CD1c-positive myeloid dendritic cell (primary cell): ENCODE measurements at regions not wholly inside any gene's neighbourhood (a gene's known extent, or its start where the extent isn't known, plus 50 kb on each side); places are given as distances from the start of the nearest gene placed in this dataset.
"Not testable (repeated sequence)": the region's sequence is repeated elsewhere in the genome, so short reads cannot be mapped to it uniquely, and the experiment has no call there.

Experiments used
- DNase-seq: peaks from one replicate; pipeline ENCODE4 v3.0.0-alpha.2; 2016; ENCODE audit errors: extremely low spot score

GRCh38 chr10:8173243-8173865, 118.9 kb downstream of the GATA3 start:
- DNase-seq = no peak

- DNase-seq = no peak
Measured at GRCh38 chr10:8173866-8174243, 119.4 kb downstream of the GATA3 start.

- DNase-seq = no peak
Measured at GRCh38 chr10:8174762-8175161, 120.3 kb downstream of the GATA3 start.

- not testable (repeated sequence) for DNase-seq
Measured at GRCh38 chr10:8177526-8177925, 123.0 kb downstream of the GATA3 start.

- not testable (repeated sequence) for DNase-seq
Measured at GRCh38 chr10:8179773-8180172, 125.3 kb downstream of the GATA3 start.

- DNase-seq = no peak
Measured at GRCh38 chr10:8180360-8181109, 126.0 kb downstream of the GATA3 start.

- DNase-seq = no peak
Measured at GRCh38 chr10:8181496-8182157, 127.1 kb downstream of the GATA3 start.

GRCh38 chr10:8182806-8183205, 128.3 kb downstream of the GATA3 start:
- DNase-seq = no peak

- DNase-seq = peak; percentile 56
Measured at GRCh38 chr10:8183241-8183704, 128.8 kb downstream of the GATA3 start.

GRCh38 chr10:8187171-8187666, 132.7 kb downstream of the GATA3 start:
- DNase-seq = no peak

- DNase-seq = no peak
Measured at GRCh38 chr10:8189458-8189857, 135.0 kb downstream of the GATA3 start.

GRCh38 chr10:8192301-8192700, 137.8 kb downstream of the GATA3 start:
- DNase-seq = no peak

GRCh38 chr10:8193546-8193945, 139.1 kb downstream of the GATA3 start:
- no peak for DNase-seq

- DNase-seq = no peak
Measured at GRCh38 chr10:8194050-8194449, 139.6 kb downstream of the GATA3 start.

GRCh38 chr10:8206882-8207281, 152.4 kb downstream of the GATA3 start:
- DNase-seq = no peak

GRCh38 chr10:8211631-8212030, 157.1 kb downstream of the GATA3 start:
- DNase-seq = no peak

- no peak for DNase-seq
Measured at GRCh38 chr10:8213735-8214134, 159.2 kb downstream of the GATA3 start.

- no peak for DNase-seq
Measured at GRCh38 chr10:8214587-8214986, 160.1 kb downstream of the GATA3 start.

GRCh38 chr10:8216893-8217292, 162.4 kb downstream of the GATA3 start:
- DNase-seq = no peak

GRCh38 chr10:8221451-8221850, 167.0 kb downstream of the GATA3 start:
- no peak for DNase-seq

GRCh38 chr10:8224591-8224990, 170.1 kb downstream of the GATA3 start:
- no peak for DNase-seq

GRCh38 chr10:8225187-8225586, 170.7 kb downstream of the GATA3 start:
- DNase-seq = no peak

- no peak for DNase-seq
Measured at GRCh38 chr10:8227246-8227645, 172.8 kb downstream of the GATA3 start.
